IPS DF 19.7 (cell line): ENCODE measurements at regions not wholly inside any gene's neighbourhood (a gene's known extent, or its start where the extent isn't known, plus 50 kb on each side); places are given as distances from the start of the nearest gene placed in this dataset.
"Not testable (repeated sequence)": the region's sequence is repeated elsewhere in the genome, so short reads cannot be mapped to it uniquely, and the experiment has no call there.

Source experiments
- DNase-seq: peaks from one replicate; pipeline ENCODE4 v3.0.0-alpha.2; 2013; ENCODE audit warnings: low read depth, low spot score

DNA sequence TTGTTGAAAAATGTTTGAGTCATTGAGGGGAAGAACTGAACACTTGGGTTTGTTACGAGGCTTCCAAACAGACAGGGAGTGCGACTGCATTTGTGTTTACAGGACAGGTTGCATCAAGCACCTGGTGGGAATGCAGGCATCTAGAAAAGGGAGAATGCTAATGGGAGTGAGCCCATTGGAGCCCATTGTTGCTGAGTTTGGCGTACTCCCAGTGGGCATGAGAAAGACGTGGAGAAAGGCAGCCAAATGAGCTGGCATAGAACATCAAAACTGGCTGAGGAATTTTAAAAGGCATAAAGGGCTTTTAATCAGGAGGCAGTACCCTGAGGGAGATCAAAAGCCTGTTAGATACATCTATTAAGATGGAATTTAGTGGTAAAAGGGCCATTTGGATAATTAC, 171.6 kb upstream of the NPSR1 start:
- DNase-seq = no peak

DNA sequence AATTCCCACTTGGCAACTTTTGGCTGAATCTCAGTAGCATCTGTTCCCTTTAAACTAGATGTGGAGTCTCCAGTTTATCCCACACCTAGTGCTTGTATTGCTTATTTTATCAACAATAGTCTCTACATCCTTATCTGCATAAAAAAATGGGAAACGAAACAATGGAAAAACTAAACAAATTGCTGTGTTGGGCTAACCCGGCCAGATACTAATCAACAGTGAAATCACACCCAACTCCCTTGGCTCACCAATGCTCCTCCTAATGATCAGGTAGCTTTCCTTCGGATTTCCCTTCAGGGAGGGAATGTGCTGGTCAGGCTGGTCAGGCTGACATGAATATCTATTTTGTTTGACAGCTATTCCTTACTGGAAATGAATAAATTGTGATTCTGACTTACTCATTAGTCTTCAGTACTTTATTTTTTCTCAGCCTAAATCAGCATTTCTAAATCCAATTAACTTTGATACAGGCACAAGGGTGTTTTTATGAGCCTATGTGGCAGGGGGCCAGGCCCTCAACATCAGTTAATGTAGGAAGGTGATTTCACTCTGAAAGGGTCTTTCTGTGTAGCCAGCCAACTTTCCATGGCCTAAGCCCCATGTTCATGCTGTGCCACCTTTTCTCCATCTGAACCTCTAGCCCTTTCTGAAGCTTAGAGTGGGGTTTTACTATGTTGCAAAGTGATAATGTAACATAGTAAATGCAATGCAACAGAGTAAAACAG, 170.5 kb upstream of the NPSR1 start:
- DNase-seq = no peak

DNA sequence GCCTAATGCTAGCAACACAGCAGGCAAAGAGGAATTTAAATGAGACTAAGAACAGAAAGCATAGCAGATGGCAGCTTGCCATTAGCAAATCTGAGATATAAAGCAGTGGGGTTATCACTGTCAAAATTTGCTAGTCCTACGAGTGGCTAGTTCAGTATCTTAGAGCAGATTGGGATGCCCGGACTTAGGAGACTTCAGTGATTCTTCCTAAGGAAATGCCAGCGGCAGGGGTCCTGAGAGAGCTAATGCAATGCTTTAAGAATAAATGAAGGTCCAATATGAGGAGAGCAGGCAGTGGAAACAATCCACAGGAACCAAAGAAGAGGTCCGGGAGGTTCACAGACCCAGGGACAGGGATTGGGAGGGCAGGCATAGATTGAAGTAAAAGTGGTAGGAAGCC, 169.3 kb upstream of the NPSR1 start:
- no peak for DNase-seq

DNA sequence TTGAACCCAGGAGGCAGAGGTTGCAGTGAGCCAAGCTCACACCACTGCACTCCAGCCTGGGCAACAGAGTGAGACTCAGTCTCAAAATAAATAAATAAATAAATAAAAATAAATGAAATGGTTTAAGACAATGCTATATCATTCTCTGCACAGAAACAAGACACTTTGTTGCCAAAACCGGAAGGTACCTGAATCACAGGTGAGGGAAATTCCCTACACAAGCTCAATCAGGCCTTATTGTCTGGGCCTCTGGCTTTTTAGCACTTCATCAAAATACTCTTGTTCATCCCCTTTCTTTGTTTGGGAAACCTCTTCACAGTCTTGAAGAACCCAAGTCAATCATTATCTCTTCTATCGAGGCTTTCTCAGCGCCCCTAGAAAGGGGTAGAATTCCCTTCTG, 166.1 kb upstream of the NPSR1 start:
- DNase-seq = no peak

DNA sequence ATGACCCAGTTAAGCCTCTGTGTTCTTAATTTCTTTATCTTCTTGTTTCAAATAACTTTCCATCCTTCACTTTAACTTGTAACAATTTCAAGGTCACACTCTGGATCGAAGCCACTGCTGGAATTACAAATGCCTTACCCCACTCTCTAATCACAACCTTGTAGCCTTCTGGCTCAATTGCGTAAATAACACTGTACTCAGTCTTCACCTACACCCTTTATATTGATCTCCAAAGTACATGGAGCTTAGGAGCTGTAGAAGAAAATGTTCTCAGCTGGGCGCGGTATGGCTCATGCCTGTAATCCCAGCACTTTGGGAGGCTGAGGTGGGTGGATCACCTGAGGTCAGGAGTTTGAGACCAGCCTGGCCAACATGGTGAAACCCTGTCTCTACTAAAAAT, 164.3 kb upstream of the NPSR1 start:
- no peak for DNase-seq

DNA sequence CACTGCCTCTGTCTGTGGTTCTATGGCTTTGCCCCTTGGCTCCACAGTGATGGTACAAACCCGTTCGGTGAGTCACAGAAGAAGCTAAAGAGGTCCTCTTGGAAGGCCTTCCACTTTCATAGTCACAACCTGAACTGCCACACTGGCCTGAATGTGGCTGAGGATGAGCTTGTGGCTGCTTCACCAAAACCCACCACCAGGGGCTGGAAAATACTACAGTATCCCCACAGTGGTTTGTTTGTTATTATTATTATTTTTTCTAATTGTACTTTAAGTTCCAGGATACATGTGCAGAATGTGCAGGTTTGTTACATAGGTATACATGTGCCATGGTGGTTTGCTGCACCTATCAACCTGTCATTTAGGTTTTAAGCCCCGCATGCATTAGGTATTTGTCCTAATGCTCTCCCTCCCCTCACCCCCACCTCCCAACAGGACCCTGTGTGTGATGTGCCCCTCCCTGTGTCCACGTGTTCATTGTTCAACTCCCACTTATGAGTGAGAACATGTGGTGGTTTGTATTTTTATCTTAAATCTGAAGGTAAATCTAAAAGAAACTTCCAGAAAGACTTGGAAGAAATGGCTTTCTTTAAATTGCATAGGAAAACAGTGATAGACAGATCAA, 160.8 kb upstream of the NPSR1 start:
- DNase-seq = no peak

DNA sequence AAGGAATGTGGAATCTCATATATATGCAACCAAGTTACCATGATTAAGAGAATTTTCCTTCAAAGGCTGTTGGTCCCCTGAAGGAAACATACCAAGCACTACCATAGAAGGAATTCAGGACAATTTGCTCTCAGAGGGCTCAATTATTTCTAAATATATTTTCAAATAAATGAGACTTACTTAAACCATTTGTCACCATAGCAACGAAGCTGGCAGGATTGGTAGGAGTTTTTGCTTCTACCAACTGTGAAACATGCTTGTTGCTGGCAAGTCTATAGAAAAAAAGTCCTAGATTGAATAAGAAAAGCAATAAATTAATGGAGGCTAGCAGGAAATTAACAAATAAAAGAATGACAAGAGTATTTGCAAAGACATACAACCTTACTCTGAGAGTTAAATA, 156.9 kb upstream of the NPSR1 start:
- DNase-seq = no peak

DNA sequence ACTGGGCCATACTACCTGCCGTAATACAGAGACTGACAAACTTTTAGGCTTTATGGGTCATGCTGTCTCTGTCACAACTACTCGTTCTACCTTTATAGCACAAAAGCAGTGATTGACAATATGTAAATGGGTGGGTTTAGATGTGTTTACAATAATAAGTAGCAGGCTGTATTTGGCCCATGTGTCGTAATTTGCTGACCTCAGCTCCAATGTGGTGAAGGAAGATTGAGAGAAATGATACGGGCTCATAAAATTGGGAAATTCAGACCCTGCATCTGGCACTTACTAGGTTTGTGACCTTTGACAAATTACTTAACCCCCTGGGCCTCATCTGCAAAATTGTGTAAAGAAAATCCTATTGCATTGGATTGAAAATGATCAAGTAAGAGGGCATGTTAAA, 150.8 kb upstream of the NPSR1 start:
- no peak for DNase-seq

DNA sequence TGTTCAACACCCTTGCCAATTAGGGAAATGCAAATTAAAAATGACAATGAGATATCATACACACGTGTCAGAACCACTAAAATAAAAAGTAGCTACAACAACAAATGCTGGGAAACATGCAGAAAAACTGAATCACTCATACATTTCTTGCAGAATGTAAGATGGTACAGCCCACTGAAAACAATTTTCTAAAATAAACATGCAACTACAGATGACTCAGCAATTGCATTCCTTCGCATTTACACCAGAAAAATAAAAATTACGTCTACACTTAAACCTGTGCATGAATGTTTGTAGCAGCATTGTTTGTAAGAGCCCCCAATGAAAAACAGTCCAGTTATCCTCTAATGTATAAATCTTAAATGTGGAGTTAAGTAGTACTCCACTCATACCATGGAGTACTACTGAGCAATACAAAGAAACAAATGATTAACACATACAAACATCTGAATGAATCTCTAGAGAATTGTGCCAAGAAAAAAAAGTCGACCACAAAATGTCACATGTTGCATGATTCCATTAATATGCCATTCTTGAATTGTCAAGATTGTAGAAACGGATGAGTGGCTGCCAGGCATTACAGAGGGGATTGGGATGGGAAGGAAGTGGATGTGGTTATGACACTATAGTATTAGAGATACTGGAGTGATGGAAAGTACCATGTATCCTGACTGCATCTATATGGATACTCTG, 134.6 kb upstream of the NPSR1 start:
- no peak for DNase-seq

DNA sequence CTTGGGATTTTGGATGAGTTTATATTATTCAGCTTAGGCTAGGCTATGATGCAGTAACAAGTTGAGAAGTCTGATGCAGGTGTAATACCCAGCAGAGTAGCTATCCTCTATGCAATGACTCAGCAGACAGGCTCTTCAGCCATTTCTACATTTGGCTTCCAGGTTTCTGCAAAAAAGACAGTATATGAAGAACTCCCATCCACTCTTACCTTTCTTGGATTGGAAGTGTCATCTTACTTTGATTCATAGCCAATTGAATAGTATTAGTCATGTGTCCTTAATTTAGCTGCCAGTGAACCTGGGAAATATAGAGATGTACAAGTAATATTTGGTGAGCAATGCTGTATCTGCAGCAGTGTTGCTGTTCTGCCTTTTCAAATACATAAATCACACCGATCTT, 127.8 kb upstream of the NPSR1 start:
- no peak for DNase-seq

DNA sequence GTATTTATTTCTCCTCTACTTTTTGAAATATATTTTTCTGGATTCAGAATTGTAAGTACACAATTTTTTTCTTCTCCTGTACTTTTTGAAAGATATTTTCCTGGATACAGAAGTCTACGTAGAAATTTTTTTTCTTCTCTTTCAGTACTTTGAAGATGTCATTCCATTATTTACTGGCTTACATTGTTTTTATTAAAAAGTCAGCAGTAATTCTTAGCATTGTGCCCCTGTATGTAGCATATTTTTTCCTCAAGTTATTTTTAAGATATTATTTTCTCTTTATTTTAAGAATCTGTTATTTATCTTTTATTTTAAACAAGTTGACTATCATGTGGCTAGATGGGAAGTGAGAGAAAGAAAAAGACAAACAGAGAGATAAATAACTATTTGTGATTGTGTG, 119.0 kb upstream of the NPSR1 start:
- DNase-seq = no peak

DNA sequence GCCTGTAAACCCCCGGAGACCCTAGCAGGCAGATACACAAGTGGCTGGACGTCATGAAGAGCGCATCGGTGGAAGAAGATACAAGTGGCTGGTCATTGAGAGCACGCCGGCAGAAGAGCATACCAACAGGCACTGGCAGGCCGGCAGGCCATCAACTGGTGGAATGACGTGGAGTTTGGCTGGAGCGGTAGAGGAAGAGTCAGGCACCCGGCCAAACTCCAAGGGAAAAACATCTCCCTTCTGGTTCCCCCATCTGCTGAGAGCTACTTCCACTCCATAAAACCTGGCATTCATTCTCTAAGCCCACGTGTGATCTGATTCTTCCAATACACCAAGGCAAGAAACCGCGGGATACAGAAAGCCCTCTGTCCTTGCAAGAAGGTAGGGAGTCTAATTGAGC, 113.4 kb upstream of the NPSR1 start:
- no peak for DNase-seq

DNA sequence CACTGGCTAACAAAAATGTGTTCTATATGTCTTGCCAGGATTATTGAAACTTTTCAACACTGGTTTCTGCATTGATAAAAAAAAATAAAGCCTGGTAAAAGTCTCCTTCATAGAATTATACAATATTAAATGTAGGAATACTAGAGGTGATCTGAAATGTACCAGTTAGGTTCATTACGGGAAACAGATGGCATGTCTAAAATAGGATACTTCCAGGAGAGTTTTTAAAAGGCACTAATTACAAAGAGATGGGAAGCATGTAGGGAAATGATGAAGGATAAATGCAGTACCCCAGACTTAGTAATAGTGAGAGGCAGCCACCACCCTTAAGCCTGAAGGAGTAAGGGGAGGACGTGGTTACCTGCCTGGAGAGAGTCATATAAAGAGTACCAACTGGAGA, 107.0 kb upstream of the NPSR1 start:
- no peak for DNase-seq

DNA sequence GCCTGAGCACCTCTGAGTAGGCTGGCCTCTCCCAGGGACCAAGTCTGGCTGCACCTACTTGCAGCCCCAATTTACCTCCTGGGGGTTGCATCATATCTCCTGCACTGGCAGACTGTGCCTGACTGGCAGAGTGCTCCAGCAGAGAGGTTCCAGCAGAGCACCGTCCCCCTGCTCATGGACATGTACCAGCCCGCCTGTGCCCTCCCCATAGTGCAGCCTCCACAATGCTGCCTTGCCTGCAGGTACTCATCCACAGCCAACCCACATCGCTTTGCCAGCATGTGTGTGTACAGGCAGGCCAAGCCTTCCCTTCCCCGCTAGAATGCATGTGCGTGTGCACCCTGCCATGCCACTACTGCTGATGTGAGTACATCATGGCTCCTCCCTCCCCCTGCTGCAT, 105.5 kb upstream of the NPSR1 start:
- DNase-seq = no peak

DNA sequence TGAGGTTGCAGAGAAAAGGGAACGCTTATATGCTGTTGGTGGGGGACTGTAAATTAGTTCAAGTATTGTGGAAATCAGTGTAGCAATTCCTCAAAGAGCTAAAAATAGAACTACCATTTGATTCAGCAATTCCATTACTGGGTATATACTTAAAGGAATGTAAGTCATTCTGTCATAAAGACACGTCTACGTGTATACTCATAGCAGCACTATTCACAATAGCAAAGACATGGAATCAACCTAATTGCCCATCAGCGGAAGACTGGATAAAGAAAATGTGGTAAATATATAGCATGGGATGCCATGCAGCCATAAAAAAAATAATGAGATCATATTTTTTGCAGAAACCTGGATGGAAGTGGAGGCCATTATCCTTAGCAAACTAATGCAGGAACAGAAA, 100.0 kb upstream of the NPSR1 start:
- DNase-seq = no peak

DNA sequence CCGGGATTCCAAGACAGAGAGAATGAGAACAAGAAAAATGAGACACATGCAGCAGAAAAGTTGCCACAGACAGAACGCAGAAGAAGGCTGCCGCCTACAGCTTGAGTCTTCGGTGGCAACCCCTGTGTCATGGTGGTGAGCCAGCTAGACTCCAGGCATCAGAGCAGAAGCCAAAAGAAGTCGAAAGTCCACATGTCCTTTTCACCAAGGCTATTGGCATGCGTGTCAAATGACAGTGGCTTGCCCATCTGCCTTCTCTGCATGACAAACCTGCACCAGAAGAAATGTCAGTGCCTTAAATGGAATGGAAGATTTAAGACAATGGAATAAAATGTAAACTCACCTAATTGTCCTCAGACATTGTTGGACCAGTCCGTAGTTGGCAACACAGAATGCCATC, 93.9 kb upstream of the NPSR1 start:
- no peak for DNase-seq

DNA sequence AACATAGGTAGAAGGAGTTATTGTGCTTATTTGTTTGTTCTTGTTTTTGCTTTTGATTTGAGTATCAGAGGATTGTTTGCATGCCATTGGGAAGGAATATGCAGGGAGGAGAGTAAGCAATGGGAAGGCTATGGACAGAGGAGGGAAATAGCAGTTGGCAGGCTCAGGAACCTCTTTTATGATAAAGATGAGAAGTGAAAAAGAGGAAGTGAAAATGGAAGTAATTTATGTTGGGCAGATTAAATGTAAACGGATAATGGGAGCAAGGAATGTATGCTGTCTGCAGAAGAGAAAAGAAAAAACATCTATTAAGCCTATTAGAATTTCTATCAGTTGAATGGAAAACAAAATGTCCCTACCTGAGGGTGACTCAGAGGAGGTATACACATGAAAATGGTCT, 90.1 kb upstream of the NPSR1 start:
- no peak for DNase-seq

DNA sequence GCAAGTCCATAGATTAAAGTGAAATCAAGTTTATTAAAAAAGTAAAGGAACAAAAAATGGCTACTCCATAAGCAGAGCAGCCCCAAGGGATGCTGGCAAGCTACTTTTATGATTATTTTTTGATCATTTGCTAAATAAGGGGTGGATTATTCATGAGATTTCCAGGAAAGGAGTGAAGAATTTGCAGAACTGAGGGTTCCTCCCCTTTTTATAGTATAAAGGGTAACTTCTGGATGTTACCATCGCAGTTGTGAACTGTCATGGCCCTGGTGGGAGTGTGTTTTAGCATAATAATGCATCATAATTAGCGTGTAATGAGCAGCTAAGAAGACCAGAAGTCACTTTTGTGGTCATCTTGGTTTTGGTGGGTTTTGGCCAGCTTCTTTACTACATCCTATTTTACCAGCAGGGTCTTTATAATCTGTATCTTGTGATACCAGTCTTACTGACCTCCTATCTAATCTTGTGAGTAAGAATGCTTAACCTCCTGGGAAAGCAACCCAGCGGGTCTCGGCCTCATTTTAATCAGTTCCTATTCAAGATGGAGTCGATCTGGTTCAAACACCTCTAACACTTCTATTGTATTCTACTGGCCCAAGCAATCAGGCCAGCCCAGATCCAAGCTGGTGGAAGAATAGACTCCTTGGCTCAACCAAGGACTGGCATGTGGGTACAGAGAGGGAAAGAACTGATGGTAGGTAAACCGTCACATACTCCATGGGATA, 87.9 kb upstream of the NPSR1 start:
- no peak for DNase-seq

DNA sequence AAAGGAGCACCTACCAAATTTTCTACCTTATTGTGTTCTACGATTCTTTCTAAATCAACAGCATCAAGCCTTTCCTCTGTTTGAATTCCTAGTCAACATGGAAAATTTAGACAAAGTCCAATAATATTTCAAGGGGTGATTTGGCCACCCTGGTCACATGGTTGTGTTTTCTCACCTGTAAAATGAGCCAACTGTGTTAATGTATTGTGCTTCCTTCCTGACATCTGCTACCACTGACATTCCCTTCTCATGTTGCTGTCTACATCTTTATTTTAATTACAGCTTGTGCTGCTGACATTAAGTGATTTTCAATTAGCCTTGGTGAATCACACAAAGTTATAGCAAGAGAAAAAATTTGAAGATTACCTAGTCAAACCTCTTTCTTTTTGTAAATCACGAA, 83.0 kb upstream of the NPSR1 start:
- DNase-seq = no peak

DNA sequence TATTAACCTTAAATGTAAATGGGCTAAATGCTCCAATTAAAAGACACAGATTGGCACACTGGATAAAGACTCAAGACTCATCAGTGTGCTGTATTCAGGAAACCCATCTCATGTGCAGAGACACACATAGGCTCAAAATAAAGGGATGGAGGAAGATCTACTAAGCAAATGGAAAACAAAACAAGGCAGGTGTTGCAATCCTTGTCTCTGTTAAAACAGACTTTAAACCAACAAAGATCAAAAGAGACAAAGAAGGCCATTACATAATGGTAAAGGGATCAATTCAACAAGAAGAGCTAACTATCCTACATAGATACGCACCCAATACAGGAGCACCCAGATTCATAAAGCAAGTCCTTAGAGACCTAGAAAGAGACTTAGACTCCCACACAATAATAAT, 80.1 kb upstream of the NPSR1 start:
- not testable (repeated sequence) for DNase-seq

DNA sequence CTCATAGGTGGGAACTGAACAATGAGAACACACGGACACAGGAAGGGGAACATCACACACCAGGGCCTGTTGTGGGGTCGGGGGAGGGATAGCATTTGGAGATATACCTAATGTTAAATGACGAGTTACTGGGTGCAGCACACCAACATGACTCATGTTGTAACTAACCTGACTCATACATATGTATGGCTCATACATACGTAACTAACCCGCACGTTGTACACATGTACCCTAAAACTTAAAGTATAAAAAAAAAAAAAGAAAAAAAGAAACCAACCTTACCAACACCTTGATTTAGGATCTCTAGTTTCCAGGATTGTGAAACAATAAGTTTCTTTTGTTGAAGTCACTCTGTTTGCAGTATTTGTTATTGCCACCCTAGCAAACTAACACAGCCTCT, 76.3 kb upstream of the NPSR1 start:
- DNase-seq = not testable (repeated sequence)

DNA sequence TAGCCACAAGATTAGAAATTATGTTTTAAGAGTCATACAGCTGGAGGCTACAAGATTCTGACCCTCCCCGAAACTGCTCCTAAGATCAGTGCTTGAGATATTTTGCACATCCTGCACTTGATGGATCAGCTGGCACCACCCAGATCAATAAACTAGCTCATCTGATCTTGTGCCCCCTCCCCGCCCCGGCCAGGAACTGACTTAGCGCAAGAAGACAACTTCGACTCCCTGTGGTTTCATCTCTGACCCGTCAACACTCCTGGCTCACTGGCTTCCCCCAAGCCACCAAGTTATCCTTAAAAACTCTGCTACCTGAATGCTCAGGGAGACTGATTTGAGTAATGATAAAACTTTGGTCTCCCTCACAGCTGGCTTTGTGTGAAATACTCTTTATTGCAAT, 73.5 kb upstream of the NPSR1 start:
- DNase-seq = no peak

DNA sequence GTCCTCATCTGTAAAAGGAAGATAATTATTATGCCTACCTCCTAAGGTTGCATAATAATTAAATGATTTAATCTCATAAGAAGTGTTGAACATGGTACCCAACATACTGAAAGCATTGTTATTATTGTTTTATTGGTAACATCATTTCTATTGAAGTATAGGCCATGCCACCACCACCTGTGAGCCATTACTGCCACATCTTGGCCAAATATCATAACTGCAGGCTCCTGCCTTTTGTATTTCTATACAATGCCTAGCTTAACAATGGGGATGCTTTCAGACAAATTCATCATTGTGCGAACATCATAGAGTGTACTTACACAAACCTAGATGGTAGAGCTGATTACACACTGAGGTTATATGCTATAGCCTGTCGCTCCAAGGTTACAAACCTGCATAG, 61.1 kb upstream of the NPSR1 start:
- DNase-seq = no peak
